ENCODE measurements at regions not wholly inside any gene's neighbourhood (a gene's known extent, or its start where the extent isn't known, plus 50 kb on each side); places are given as distances from the start of the nearest gene placed in this dataset.

DNA sequence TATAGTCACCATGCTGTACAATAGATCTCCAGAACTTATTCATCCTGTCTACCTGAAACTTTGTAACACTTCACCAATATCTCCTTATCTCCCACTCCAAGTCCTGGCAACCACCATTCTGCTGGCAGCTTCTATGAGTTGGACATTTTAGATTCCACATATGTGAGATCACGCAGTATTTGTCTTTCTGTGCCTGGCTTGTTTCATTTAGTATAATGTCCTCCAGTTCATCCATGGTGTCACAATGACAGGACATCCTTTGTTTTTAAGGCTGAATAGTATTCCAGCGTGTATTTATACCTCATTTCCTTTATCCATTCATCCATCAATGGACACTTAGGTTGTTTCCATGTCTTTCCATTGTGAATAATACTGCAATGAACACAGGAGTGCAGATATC lies 198.7 kb downstream of the QDPR start:
- TF ChIP-seq, protein P1, sequence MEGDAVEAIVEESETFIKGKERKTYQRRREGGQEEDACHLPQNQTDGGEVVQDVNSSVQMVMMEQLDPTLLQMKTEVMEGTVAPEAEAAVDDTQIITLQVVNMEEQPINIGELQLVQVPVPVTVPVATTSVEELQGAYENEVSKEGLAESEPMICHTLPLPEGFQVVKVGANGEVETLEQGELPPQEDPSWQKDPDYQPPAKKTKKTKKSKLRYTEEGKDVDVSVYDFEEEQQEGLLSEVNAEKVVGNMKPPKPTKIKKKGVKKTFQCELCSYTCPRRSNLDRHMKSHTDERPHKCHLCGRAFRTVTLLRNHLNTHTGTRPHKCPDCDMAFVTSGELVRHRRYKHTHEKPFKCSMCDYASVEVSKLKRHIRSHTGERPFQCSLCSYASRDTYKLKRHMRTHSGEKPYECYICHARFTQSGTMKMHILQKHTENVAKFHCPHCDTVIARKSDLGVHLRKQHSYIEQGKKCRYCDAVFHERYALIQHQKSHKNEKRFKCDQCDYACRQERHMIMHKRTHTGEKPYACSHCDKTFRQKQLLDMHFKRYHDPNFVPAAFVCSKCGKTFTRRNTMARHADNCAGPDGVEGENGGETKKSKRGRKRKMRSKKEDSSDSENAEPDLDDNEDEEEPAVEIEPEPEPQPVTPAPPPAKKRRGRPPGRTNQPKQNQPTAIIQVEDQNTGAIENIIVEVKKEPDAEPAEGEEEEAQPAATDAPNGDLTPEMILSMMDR (conservative IDR thresholded peaks at IDR 0.05 in 1 of 2, IDR thresholded peaks at IDR 0.05 in 1 of 2; ENCODE audit: extremely low read depth in 1 of 2, insufficient read depth in 1 of 2, low read depth in 1 of 2, low read length in 2 of 2), result no peak
- TF ChIP-seq EZH2 (IDR thresholded peaks at IDR 0.05; ENCODE audit: borderline replicate concordance, low read length), result no peak

Measured in mammary epithelial cell (primary cell).